Endothelial cell of umbilical vein (primary cell): ENCODE measurements at regions not wholly inside any gene's neighbourhood (a gene's known extent, or its start where the extent isn't known, plus 50 kb on each side); places are given as distances from the start of the nearest gene placed in this dataset.

Experiments used
- BruUV-seq: library from RNA; stranded (reverse); fragments of 400-500 nt; replicated peaks from 2 replicates; lab custom pipeline; 2021; lab: Mats Ljungman, UMichigan
- CTCF ChIA-PET: fragments of 300-600, 350-600 bp; sonication (Branson Sonifier 250); formaldehyde crosslinking; loops from one replicate; lab custom pipeline; 2021; ENCODE audit warnings: antibody characterized with exemption, inconsistent platforms; lab: Charles Lee
- POLR2A ChIA-PET: fragments of 300-600, 350-600 bp; sonication (Branson Sonifier 250); formaldehyde crosslinking; loops from one replicate; lab custom pipeline; 2021; ENCODE audit warnings: antibody characterized with exemption, inconsistent platforms; lab: Charles Lee
- DNase-seq: peaks from one replicate; pipeline ENCODE4 v3.0.0-alpha.2; 2011; ENCODE audit warnings: low read depth, low spot score
- FAIRE-seq: peaks from 2 replicates; lab custom pipeline; 2011; peaks lifted over from hg19 to GRCh38; lab: Jason Lieb, UNC
- H2AFZ ChIP-seq: 2 replicates; pipeline ENCODE4 v1.6.0; 2012; ENCODE audit warnings: low read depth, low read length, control low read depth, inconsistent platforms
- H3K27ac ChIP-seq: 2 replicates; pipeline ENCODE4 v1.5.1; 2011; ENCODE audit warnings: low read depth, mild to moderate bottlenecking, control low read depth, low read length, moderate library complexity; ENCODE audit not compliant: insufficient read depth
- H3K27me3 ChIP-seq, 2 experiments: 2 replicates each; pipeline versions ENCODE4 v1.6.0 to v1.6.1; 2011; ENCODE audit warnings: low read length in 2 of 2, mixed read lengths in 1 of 2; ENCODE audit not compliant: control insufficient read depth in 2 of 2, insufficient read depth in 2 of 2
- H3K36me3 ChIP-seq, 2 experiments: 2 replicates in 1 of 2; 3 replicates in 1 of 2; pipeline ENCODE4 v1.5.1; 2011; ENCODE audit warnings: low read length in 2 of 2, mild to moderate bottlenecking in 1 of 2, moderate library complexity in 1 of 2; ENCODE audit not compliant: control insufficient read depth in 2 of 2, insufficient read depth in 2 of 2; ENCODE audit errors: extremely low read depth in 1 of 2
- H3K4me1 ChIP-seq: 3 replicates; pipeline ENCODE4 v1.5.1; 2011; ENCODE audit warnings: mild to moderate bottlenecking, low read length; ENCODE audit not compliant: control insufficient read depth, insufficient read depth; ENCODE audit errors: extremely low read depth
- H3K4me2 ChIP-seq: 2 replicates; pipeline ENCODE4 v1.6.1; 2011; ENCODE audit warnings: low read length, control low read depth, mixed read lengths; ENCODE audit not compliant: insufficient read depth
- H3K4me3 ChIP-seq, 3 experiments: fragments of 200-600 bp in 1 of 3; sonication (generic), shearing (Covaris generic) in 1 of 3; replicated peaks in 1 of 3; 2 replicates each; pipeline ENCODE4 v1.5.1; 2011 to 2016; ENCODE audit warnings: control low read depth in 3 of 3, low read length in 3 of 3, mild to moderate bottlenecking in 2 of 3, inconsistent platforms in 1 of 3, low read depth in 1 of 3, moderate library complexity in 1 of 3; ENCODE audit not compliant: insufficient read depth in 1 of 3
- H3K79me2 ChIP-seq: 2 replicates; pipeline ENCODE4 v1.6.0; 2012; ENCODE audit warnings: low read length, inconsistent platforms; ENCODE audit not compliant: control insufficient read depth, insufficient read depth
- H3K9ac ChIP-seq: replicated peaks from 2 replicates; pipeline ENCODE3; 2011; ENCODE audit warnings: low read length, control low read depth; ENCODE audit not compliant: insufficient read depth; ENCODE audit errors: extremely low read depth
- H3K9me1 ChIP-seq: replicated peaks from 3 replicates; pipeline ENCODE4 v1.6.0; 2011; ENCODE audit warnings: mild to moderate bottlenecking, low read length; ENCODE audit not compliant: control insufficient read depth, insufficient read depth; ENCODE audit errors: extremely low read depth
- H3K9me3 ChIP-seq: replicated peaks from 2 replicates; pipeline ENCODE4 v1.5.1; 2012; ENCODE audit warnings: low read length, inconsistent platforms; ENCODE audit not compliant: control insufficient read depth, insufficient read depth
- H4K20me1 ChIP-seq: replicated peaks from 2 replicates; pipeline ENCODE3; 2011; ENCODE audit warnings: mild to moderate bottlenecking, low read length; ENCODE audit not compliant: control insufficient read depth, insufficient read depth; ENCODE audit errors: extremely low read depth
- CTCF ChIP-seq, 2 donors: IDR thresholded peaks; 1 replicate in 1 of 2; 2 replicates in 1 of 2; pipeline ENCODE4 v1.5.1; 2011; ENCODE audit warnings: low read length in 2 of 2, mild to moderate bottlenecking in 2 of 2, moderate library complexity in 2 of 2, control low read depth in 1 of 2, inconsistent platforms in 1 of 2, low read depth in 1 of 2; ENCODE audit not compliant: insufficient read depth in 1 of 2; ENCODE audit errors: extremely low read depth in 1 of 2
- EZH2 ChIP-seq: IDR thresholded peaks from 2 replicates; pipeline ENCODE4 v1.6.1; 2012; ENCODE audit warnings: borderline replicate concordance, low read depth, mild to moderate bottlenecking, moderate library complexity, low read length, inconsistent platforms; ENCODE audit not compliant: severe bottlenecking
- FOS ChIP-seq: IDR thresholded peaks from 2 replicates; pipeline ENCODE4 v1.6.1; 2011; ENCODE audit warnings: mild to moderate bottlenecking, low read length, moderate library complexity, borderline replicate concordance; ENCODE audit not compliant: insufficient read depth
- GATA2 ChIP-seq: IDR thresholded peaks from 2 replicates; pipeline ENCODE4 v1.7.0; 2011; ENCODE audit warnings: low read depth, mild to moderate bottlenecking, moderate library complexity, mixed read lengths, low read length; ENCODE audit not compliant: insufficient read length, insufficient read depth
- JUN ChIP-seq: IDR thresholded peaks from 2 replicates; pipeline ENCODE4 v1.6.1; 2011; ENCODE audit warnings: borderline replicate concordance, low read depth; ENCODE audit not compliant: insufficient read length, insufficient read depth
- MAX ChIP-seq: IDR thresholded peaks from 2 replicates; pipeline ENCODE4 v1.6.1; 2011; ENCODE audit not compliant: insufficient read depth, insufficient read length
- MYC ChIP-seq: IDR thresholded peaks from one replicate; pipeline ENCODE4 v1.6.1; 2011; ENCODE audit warnings: mild to moderate bottlenecking, low read depth, low read length
- POLR2A ChIP-seq: IDR thresholded peaks from 2 replicates; pipeline ENCODE4 v1.6.1; 2012; ENCODE audit warnings: low read depth, mild to moderate bottlenecking, control low read depth, low read length
- POLR2AphosphoS5 ChIP-seq: IDR thresholded peaks from 2 replicates; pipeline ENCODE4 v1.6.1; 2012; ENCODE audit warnings: low read depth, mild to moderate bottlenecking, control low read depth, low read length, moderate library complexity; ENCODE audit not compliant: insufficient read depth
- dilution Hi-C: fragments of 300-500 bp; cut with MboI; formaldehyde crosslinking; loops from one replicate; pipeline ENCODE4 v1.15.0; 2019; ENCODE audit warnings: low sequenced_read_pairs; ENCODE audit not compliant: extremely low pct_ligation_motif_present
- intact Hi-C: fragments of 100-400 bp; cut with micrococcal nuclease; formaldehyde crosslinking; loops from one replicate; pipeline ENCODE4 v1.10.0; 2022

GRCh38 chr5:51838459-51838858 lies 455.2 kb downstream of the ISL1 start:
- FAIRE-seq = no peak
- no peaks in the 10 kb centered on the region for H3K79me2 ChIP-seq
- no peak overlapping the region for H3K4me3 ChIP-seq
- DNase-seq = no peak
- POLR2A ChIA-PET = no interaction called here
- no peak overlapping the region for H3K9ac ChIP-seq
- H3K27me3 ChIP-seq = no peaks in the 10 kb centered on the region
- TF ChIP-seq FOS (no peak), MYC (no peak)
- dilution Hi-C loops = no loop called here
- H3K4me1 ChIP-seq = no peaks in the 10 kb centered on the region
- intact Hi-C loops = no loop called here
- H2AFZ ChIP-seq = no peak overlapping the region
- H4K20me1 ChIP-seq = no peaks in the 10 kb centered on the region
- H3K9me1 ChIP-seq = no peaks in the 10 kb centered on the region
- CTCF ChIA-PET = no interaction called here
- BruUV-seq = no TSS peak
- H3K9me3 ChIP-seq = no peaks in the 10 kb centered on the region
- no peak overlapping the region for H3K4me2 ChIP-seq
- no peaks in the 10 kb centered on the region for H3K36me3 ChIP-seq
- H3K27ac ChIP-seq = no peak overlapping the region

- H3K4me3 ChIP-seq = no peak overlapping the region
- H2AFZ ChIP-seq = no peak overlapping the region
- DNase-seq (no peak), FAIRE-seq (no peak)
- dilution Hi-C loops (no loop called here), intact Hi-C loops (loop anchor here (5.0 kb wide), 1 partner anchor 882 kb away; no protein-coding TSS in a partner anchor)
- CTCF ChIA-PET = interaction anchor here (1.0 to 1.7 kb wide), 2 partner anchors 9 to 881 kb away, joined by 4 to 6 read pairs; no protein-coding TSS in a partner anchor
- no peaks in the 10 kb centered on the region for H3K9me1 ChIP-seq
- H3K9me3 ChIP-seq = no peaks in the 10 kb centered on the region
- H3K79me2 ChIP-seq = no peaks in the 10 kb centered on the region
- no TSS peak for BruUV-seq
- POLR2A ChIA-PET = no interaction called here
- no peaks in the 10 kb centered on the region for H3K27me3 ChIP-seq
- no peaks in the 10 kb centered on the region for H3K36me3 ChIP-seq
- no peak overlapping the region for H3K27ac ChIP-seq
- H3K4me2 ChIP-seq = no peak overlapping the region
- TF ChIP-seq POLR2A (no peak), MAX (no peak), POLR2AphosphoS5 (no peak), GATA2 (no peak), EZH2 (no peak), JUN (no peak), MYC (no peak), CTCF (IDR thresholded peaks at IDR 0.05; ENCODE audit: extremely low read depth in 1 of 2, insufficient read depth in 1 of 2, low read depth in 1 of 2, low read length in 2 of 2) (no peak), FOS (no peak)
- no peaks in the 10 kb centered on the region for H3K4me1 ChIP-seq
- no peak overlapping the region for H3K9ac ChIP-seq
- no peaks in the 10 kb centered on the region for H4K20me1 ChIP-seq
Observed at GRCh38 chr5:51843893-51844292, 460.6 kb downstream of the ISL1 start.
